B cell (primary cell): ENCODE measurements at regions not wholly inside any gene's neighbourhood (a gene's known extent, or its start where the extent isn't known, plus 50 kb on each side); places are given as distances from the start of the nearest gene placed in this dataset.
"Not testable (repeated sequence)": the region's sequence is repeated elsewhere in the genome, so short reads cannot be mapped to it uniquely, and the experiment has no call there.

Source experiments
- ATAC-seq: fragments of 200-7000 bp; cut with Tn5 transposase; one replicate; pipeline ENCODE4 v1.10.0; 2021; ENCODE audit warnings: low read depth, mild to moderate bottlenecking, moderate number of reproducible peaks, moderate library complexity
- CTCF ChIA-PET: fragments of 350-600 bp; sonication (Branson Sonifier 250); formaldehyde crosslinking; loops from one replicate; lab custom pipeline; 2021; ENCODE audit warnings: antibody characterized with exemption, inconsistent platforms; lab: Charles Lee
- POLR2A ChIA-PET: fragments of 350-600 bp; sonication (Branson Sonifier 250); formaldehyde crosslinking; loops from one replicate; lab custom pipeline; 2021; ENCODE audit warnings: antibody characterized with exemption; lab: Charles Lee
- DNase-seq: peaks from one replicate; pipeline ENCODE4 v3.0.0; 2013
- H2AFZ ChIP-seq: 2 replicates; pipeline ENCODE4 v1.6.1; 2012; ENCODE audit warnings: mild to moderate bottlenecking, low read depth, low read length; ENCODE audit not compliant: insufficient read depth, poor library complexity, severe bottlenecking
- H3K27ac ChIP-seq, 2 donors: 1 replicate in 1 of 2; 2 replicates in 1 of 2; pipeline ENCODE4 v1.5.1; 2012 to 2013; ENCODE audit warnings: low read length in 2 of 2, mild to moderate bottlenecking in 2 of 2, moderate library complexity in 1 of 2
- H3K27me3 ChIP-seq, 4 experiments: fragments of 200-600 bp in 1 of 4; sonication (generic) in 1 of 4; replicated peaks in 1 of 4; 1 replicate in 2 of 4; 2 replicates in 2 of 4; pipeline versions ENCODE4 v1.6.1 to v1.7.0; 2013 to 2016; ENCODE audit warnings: low read length in 3 of 4, mild to moderate bottlenecking in 2 of 4, mixed read lengths in 1 of 4, moderate library complexity in 1 of 4; ENCODE audit not compliant: insufficient read depth in 4 of 4, control insufficient read depth in 3 of 4; ENCODE audit errors: control extremely low read depth in 1 of 4
- H3K36me3 ChIP-seq, 2 experiments: replicated peaks in 1 of 2; 1 replicate in 1 of 2; 2 replicates in 1 of 2; pipeline versions ENCODE4 v1.6.1 to v1.7.1; 2013; ENCODE audit warnings: low read length in 1 of 2; ENCODE audit not compliant: insufficient read depth in 2 of 2, control insufficient read depth in 1 of 2; ENCODE audit errors: control extremely low read depth in 1 of 2, extremely low read depth in 1 of 2
- H3K4me1 ChIP-seq, 2 donors: fragments of 200-600 bp in 1 of 2; sonication (generic) in 1 of 2; 1 replicate in 1 of 2; 2 replicates in 1 of 2; pipeline versions ENCODE4 v1.5.1 to v1.6.1; 2013 to 2017; ENCODE audit warnings: low read length in 2 of 2; ENCODE audit not compliant: control insufficient read depth in 2 of 2, insufficient read depth in 2 of 2
- H3K4me2 ChIP-seq: replicated peaks from 2 replicates; pipeline ENCODE3; 2012; ENCODE audit warnings: mild to moderate bottlenecking, low read depth, low read length; ENCODE audit not compliant: poor library complexity, severe bottlenecking
- H3K4me3 ChIP-seq, 5 experiments: fragments of 200-600 bp in 1 of 5; sonication (generic) in 1 of 5; 1 replicate in 3 of 5; 2 replicates in 2 of 5; pipeline versions ENCODE4 v1.5.1 to v1.7.0; 2011 to 2016; ENCODE audit warnings: low read length in 4 of 5, mild to moderate bottlenecking in 4 of 5, low read depth in 2 of 5, control low read depth in 1 of 5, moderate library complexity in 1 of 5; ENCODE audit not compliant: insufficient read depth in 1 of 5; ENCODE audit errors: control extremely low read depth in 1 of 5, extremely low read depth in 1 of 5
- H3K79me2 ChIP-seq: fragments of 200-600 bp; sonication (generic); one replicate; pipeline ENCODE4 v1.6.0; 2016; ENCODE audit warnings: low read length; ENCODE audit not compliant: control insufficient read depth, insufficient read depth
- H3K9ac ChIP-seq: fragments of 200-600 bp; sonication (generic); 2 replicates; pipeline ENCODE4 v1.6.1; 2017; ENCODE audit warnings: mild to moderate bottlenecking, low read length, moderate library complexity
- H3K9me3 ChIP-seq, 3 donors: one replicate each; pipeline versions ENCODE4 v1.6.1 to v1.7.1; 2013; ENCODE audit warnings: low read length in 2 of 3; ENCODE audit not compliant: control insufficient read depth in 2 of 3, insufficient read depth in 1 of 3; ENCODE audit errors: control extremely low read depth in 1 of 3
- H4K20me1 ChIP-seq: 2 replicates; pipeline ENCODE4 v1.6.0; 2012; ENCODE audit warnings: mild to moderate bottlenecking, low read length; ENCODE audit not compliant: insufficient read depth, control insufficient read depth, poor library complexity, severe bottlenecking
- H3K27ac Mint-ChIP-seq: one replicate; pipeline ENCODE4 v1.8.0; 2021; ENCODE audit warnings: mixed read lengths
- H3K27me3 Mint-ChIP-seq: one replicate; pipeline ENCODE4 v1.8.0; 2021; ENCODE audit warnings: mixed read lengths
- H3K4me1 Mint-ChIP-seq: one replicate; pipeline ENCODE4 v1.8.0; 2021; ENCODE audit warnings: mixed read lengths
- H3K4me3 Mint-ChIP-seq: one replicate; pipeline ENCODE4 v1.8.0; 2021; ENCODE audit warnings: mixed read lengths
- H3K9me3 Mint-ChIP-seq: one replicate; pipeline ENCODE4 v1.8.0; 2022; ENCODE audit warnings: mixed read lengths; ENCODE audit not compliant: insufficient read depth
- EZH2 ChIP-seq: IDR thresholded peaks from 2 replicates; pipeline ENCODE4 v1.6.1; 2012; ENCODE audit warnings: borderline replicate concordance, low read depth, mild to moderate bottlenecking, moderate library complexity, low read length; ENCODE audit not compliant: insufficient read depth, poor library complexity, severe bottlenecking
- WGBS: methylation state at CpG from one replicate; pipeline ENCODE4 v1.1.5; 2013; ENCODE audit warnings: missing lambda C conversion rate; ENCODE audit not compliant: insufficient coverage; 5-methylcytosine and 5-hydroxymethylcytosine counted together
- intact Hi-C: fragments of 100-400 bp; cut with micrococcal nuclease; formaldehyde crosslinking; loops from one replicate; pipeline ENCODE4 v1.10.0; 2022
- TF ChIP-seq, protein P1 (sequence below): fragments of 200-600 bp; IDR thresholded peaks from one replicate; pipeline ENCODE4 v1.8.0; 2022; ENCODE audit warnings: antibody characterized with exemption, mild to moderate bottlenecking

DNA sequence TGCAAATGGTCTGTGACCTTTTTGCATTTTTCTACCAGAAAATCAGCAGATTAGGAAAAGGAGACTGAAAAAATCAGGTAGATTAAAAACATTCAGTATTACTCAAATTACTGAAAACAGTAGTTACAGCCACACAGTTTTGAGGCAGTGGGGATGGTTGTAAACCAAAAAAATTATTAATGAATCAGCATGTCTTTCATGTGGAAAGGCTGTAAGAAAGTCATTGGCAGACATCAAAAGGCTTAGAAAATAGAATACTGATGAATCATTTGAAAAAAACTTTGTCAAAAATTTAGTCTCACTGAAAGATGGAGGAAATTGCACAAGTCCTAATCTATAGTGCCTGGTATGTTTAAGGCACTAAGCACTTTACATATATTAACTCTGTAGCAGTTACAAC lies 133.9 kb upstream of the GCFC2 start:
- no peak for ATAC-seq
- CTCF ChIA-PET = no interaction called here
- TF ChIP-seq, protein P1, sequence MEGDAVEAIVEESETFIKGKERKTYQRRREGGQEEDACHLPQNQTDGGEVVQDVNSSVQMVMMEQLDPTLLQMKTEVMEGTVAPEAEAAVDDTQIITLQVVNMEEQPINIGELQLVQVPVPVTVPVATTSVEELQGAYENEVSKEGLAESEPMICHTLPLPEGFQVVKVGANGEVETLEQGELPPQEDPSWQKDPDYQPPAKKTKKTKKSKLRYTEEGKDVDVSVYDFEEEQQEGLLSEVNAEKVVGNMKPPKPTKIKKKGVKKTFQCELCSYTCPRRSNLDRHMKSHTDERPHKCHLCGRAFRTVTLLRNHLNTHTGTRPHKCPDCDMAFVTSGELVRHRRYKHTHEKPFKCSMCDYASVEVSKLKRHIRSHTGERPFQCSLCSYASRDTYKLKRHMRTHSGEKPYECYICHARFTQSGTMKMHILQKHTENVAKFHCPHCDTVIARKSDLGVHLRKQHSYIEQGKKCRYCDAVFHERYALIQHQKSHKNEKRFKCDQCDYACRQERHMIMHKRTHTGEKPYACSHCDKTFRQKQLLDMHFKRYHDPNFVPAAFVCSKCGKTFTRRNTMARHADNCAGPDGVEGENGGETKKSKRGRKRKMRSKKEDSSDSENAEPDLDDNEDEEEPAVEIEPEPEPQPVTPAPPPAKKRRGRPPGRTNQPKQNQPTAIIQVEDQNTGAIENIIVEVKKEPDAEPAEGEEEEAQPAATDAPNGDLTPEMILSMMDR = no peak
- TF ChIP-seq EZH2 = no peak

DNA sequence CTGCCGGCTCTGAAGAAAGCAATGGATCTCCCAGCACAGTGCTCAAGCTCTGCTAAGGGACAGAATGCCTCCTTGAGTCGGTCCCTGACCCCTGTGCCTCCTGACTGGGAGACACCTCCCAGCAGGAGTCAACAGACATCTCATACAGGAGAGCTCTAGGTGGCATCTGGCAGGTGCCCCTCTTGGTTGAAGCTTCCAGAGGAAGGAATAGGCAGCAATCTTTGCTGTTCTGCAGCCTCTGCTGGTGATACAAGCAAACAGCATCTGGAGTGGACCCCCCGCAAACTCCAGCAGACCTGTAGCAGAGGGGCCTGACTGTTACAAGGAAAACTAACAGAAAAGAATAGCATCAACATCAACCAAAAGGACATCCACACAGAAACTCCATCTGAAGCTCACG lies 123.9 kb upstream of the GCFC2 start:
- H3K27me3 Mint-ChIP-seq, H3K4me2 ChIP-seq, H3K27ac ChIP-seq, CTCF ChIA-PET, H3K79me2 ChIP-seq, ATAC-seq, DNase-seq, H3K27me3 ChIP-seq, POLR2A ChIA-PET, H3K4me1 ChIP-seq, H4K20me1 ChIP-seq, H3K4me1 Mint-ChIP-seq, H3K9me3 ChIP-seq, H3K4me3 ChIP-seq, H3K36me3 ChIP-seq, H3K4me3 Mint-ChIP-seq, H3K27ac Mint-ChIP-seq, intact Hi-C loops, H3K9ac ChIP-seq, H3K9me3 Mint-ChIP-seq, H2AFZ ChIP-seq: not testable (repeated sequence)
- WGBS = 85% methylated on average over 3 of the region's 4 CpGs

More for the DNA sequence above, 133.9 kb upstream of the GCFC2 start:
- Histone ChIP-seq H3K79me2 (no peaks in the 10 kb centered on the region), H3K4me3 (no peak overlapping the region), H3K9ac (no peak overlapping the region), H3K4me1 (no peaks in the 10 kb centered on the region), H3K36me3 (no peaks in the 10 kb centered on the region), H3K27me3 (no peaks in the 10 kb centered on the region), H2AFZ (no peak overlapping the region), H4K20me1 (no peaks in the 10 kb centered on the region), H3K9me3 (no peaks in the 10 kb centered on the region), H3K27ac (no peak overlapping the region), H3K4me2 (no peak overlapping the region)
- Mint-ChIP-seq H3K4me1 (no peaks in the 10 kb centered on the region), H3K27me3 (no peaks in the 10 kb centered on the region), H3K27ac (no peak overlapping the region), H3K9me3 (no peaks in the 10 kb centered on the region), H3K4me3 (no peak overlapping the region)
- no peak for DNase-seq
- intact Hi-C loops = no loop called here
- POLR2A ChIA-PET = no interaction called here
